ENCODE measurements at regions not wholly inside any gene's neighbourhood (a gene's known extent, or its start where the extent isn't known, plus 50 kb on each side); places are given as distances from the start of the nearest gene placed in this dataset.

GRCh38 chr4:64551125-64551524, 141.9 kb upstream of the TECRL start:
- TF ChIP-seq TCF7 (CRISPR knock-in tag; IDR thresholded peaks at IDR 0.05; ENCODE audit: low read depth) (no peak), CTCF (IDR thresholded peaks at IDR 0.05) (no peak), SP1 (CRISPR knock-in tag; conservative IDR thresholded peaks at IDR 0.05) (no peak)
